Posterior cingulate gyrus (tissue), 11 donors: ENCODE measurements at regions not wholly inside any gene's neighbourhood (a gene's known extent, or its start where the extent isn't known, plus 50 kb on each side); places are given as distances from the start of the nearest gene placed in this dataset.
A peak's percentile ranks its signal among the peaks of the same experiment; 100 is the strongest.

Experiments used
- DNase-seq, 10 donors: peaks; one replicate each; pipeline versions ENCODE4 v3.0.0 to v3.0.0-alpha.2; 2020 to 2021; ENCODE audit warnings: mixed read lengths in 3 of 10
- intact Hi-C: fragments of 100-400 bp; cut with DNase I; formaldehyde crosslinking; loops from one replicate; pipeline ENCODE4 v1.15.1; 2023

DNA sequence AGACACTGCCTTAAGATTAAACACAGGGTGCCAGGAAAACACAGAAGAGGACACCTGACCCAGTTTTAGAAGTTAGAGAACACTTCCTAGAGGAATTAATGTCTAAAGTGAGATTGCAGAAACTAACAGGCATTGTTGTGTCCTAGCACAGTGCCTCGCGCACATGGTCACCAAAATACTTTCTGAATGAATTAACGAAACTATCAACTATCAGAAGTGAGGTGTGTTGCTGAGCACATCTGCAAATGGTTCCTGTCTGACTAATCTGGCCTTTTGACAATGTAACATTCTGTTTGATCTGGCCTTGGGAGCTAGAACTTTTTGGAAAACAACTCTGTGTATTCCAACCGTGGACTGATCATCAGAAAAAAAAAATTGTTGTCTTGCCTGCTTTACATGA is 556.8 kb upstream of the LCORL start:
- no peak for DNase-seq
- intact Hi-C loops = no loop called here

DNA sequence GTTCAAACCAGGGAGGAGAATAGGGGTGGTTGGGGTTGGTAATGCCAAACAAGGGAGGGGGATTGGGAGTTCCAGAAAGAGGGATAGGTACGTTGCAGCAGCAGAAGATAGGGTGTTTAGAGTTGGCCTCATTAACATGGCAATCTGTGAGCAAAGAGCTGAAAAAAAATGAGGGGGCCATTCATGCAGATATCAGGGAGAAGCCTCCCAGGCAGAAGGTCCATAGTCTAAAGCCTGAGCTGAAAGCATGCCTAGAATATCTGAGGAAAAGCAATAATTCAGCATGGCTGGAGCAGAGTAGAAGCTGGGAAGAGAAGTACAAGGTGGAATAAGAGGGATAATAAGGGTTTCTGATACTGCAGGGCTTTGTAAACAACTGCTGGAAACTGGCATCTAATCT is 550.9 kb upstream of the LCORL start:
- intact Hi-C loops = no loop called here
- DNase-seq = no peak

DNA sequence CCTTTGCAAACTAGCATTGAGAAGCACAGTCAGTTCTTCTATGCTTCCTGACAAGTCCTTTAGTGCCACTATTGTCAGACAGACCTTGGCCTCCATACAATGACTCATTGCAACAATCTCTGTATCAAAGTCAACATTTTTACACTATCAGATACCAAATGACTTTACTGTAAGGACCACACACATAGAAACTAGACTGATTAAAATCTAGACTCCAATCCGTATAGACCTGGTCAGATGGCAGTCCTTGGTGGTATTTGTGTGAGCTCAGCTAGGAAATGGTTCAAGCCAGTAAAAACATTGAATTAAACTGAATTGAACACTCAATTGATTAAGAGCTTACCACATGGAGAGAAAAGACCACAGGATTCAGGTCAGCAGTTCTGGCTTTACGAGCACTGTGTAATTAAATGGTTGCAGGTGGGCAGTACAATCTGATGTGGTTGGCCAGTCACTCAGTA is 549.8 kb upstream of the LCORL start:
- no peak for DNase-seq
- intact Hi-C loops = no loop called here

DNA sequence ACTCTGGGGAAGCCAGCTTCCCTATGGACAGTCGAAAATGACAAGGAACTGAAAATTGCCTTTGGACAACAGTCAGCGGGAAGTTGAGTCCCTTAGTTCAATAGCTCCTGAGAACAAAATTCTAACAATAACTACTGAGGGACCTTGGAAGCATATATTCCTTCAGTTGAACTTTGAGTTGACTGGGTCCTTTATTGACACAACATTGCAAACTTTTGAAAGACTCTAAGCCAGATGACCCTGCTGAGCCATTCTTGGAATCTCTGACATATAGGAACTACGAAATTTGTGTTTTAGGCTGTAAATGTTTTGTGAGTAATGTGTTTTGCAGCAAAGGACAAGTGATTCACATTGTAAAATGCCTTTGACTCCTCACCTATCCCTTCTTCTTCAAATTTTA is 548.8 kb upstream of the LCORL start:
- intact Hi-C loops = no loop called here
- DNase-seq = no peak

DNA sequence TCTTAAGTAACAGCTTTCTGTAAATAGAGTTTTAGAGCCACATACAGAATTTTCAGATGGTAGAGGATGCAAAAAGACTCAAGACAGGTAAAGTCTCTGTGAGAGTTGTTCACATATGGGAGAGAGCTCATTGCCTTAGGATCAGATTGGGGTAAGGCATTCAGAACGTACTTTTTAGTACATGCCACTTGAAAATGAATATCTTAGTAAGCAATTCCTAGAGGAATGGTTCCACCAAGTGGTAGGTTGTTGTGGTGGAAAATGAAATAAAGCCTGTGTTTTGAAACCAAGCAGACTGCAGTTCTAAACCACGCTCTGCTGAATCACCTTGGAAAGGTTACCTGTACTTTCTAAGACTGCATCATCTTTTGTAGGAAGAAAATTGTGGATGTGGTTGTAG is 547.0 kb upstream of the LCORL start:
- no peak for DNase-seq
- intact Hi-C loops = no loop called here

DNA sequence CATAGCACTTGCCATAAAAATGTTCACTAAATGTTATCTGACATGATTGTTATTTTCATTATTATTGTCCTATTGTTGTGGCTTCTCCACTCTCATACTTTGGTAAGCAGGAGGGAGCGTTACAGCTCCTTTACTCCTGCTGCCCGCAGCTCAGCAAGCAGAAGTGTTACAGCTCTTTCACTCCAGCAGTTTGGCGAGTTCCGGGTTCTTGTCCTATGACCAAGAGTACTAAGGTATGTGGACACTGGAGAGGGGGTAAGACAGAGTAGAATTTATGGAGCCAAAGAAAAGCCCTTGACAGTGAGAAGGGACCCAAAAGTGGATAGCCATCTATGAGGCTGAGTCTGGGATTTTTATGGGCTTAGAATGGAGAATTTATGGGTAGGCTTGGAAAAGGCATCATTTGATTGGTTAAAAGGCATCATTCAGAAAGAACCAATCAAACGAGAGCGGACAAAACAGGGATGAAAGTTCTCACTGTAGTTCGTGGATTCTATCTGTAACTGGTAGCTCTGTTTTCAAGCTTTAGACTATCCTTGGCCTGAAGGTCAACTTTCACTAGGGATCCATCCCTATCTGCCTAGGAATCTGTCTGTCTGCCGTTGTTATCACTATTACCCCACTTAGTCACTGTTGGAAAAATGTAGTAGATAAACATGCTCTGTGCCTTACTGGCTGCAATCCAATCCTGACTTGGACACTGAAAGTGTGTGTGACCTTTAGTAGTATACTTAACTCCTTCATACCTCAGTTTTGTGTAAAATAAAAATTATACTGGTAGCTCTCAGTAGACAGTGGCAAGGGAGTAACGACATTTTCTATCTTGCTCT is 545.6 kb upstream of the LCORL start:
- DNase-seq = no peak
- intact Hi-C loops = no loop called here

DNA sequence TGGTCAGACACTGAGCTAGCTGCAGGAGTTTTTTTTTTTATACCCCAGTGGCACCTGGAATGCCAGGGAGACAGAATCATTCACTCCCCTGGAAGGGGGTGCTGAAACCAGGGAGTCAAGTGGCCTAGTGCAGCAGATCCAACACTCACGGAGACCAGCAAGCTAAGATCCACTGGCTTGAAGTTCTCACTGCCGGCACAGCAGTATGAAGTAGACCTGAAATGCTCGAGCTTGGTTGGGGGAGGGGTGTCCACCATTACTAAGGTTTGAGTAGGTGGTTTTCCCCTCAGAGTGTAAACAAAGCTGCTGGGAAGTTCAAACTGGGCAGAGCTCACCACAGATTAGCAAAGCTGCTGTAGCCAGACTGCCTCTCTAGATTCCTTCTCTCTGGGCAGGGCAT is 537.9 kb upstream of the LCORL start:
- intact Hi-C loops = no loop called here

DNA sequence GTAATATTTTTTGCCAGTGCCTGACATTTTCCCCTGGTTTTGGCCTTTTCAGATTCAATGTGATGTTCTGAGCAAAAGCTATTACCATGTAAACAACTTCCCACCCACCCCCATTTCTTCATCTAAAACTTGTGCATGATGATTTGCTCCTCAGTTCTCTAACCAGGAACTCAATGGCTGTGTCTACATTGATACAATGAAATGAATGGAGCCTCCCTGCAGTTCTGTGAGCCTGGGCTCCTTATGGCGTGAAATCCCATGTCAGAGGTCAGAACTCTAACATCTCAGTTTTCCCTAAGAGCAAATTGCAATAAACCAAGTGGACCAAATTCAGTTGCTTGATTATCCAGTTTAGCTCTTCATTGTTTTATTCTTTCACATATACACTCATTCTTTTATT is 534.8 kb upstream of the LCORL start:
- intact Hi-C loops = no loop called here
- DNase-seq = no peak

More for the DNA sequence above, 537.9 kb upstream of the LCORL start:
- DNase-seq = no peak

DNA sequence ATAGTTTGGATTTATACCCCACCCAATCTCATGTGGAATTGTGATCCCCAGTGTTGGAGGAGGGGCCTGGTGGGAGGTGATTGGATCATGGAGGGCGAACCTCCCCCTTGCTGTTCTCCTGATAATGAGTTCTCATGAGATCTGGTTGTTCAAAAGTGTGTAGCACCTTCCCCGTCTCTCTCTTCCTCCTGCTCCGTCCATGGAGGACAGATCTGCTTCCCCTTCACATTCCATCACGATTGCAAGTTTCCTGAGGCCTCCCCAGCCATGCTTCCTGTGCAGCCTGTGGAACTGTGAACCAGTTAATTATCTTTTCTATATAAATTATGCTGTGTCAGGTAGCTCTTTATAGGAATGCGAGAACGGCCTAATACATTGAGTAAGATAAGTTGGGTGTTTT is 518.8 kb upstream of the LCORL start:
- intact Hi-C loops = no loop called here
- no peak for DNase-seq

DNA sequence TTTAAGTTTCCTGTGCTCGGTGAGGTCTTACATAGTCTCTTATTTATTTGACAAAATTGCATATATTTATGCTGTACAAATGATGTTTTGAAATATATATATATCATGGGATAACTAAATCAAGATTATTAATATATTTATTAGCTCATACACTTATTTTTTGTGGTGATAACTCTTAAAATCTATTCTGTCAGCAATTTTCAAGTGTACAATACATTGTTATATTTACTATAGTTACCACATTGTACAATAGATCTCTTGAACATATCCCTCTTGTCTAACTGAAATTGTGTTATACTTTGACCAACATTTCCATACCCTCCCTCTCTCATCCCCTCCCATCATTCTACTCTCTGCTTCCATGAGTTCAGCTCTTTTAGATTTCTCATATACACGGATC is 516.6 kb upstream of the LCORL start:
- DNase-seq = no peak
- intact Hi-C loops = no loop called here

DNA sequence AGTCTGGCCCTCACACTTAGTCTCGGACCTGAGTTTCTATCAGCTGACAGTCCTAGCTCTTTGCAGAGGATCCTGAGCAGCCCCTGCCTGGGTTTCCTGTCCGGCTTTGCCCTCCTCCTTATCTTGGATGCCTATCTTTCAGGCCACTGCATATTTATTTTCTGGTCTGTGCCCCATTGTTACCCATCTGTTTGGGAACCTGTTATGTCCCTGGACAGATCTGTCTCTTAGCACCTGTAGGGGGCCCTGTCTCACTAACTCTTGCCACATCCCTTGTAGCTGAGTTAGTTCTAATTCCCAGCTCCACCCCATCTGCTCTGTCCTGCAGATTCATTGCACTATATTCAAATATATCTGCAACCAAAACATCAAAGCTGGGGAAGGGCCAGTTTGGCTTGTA is 514.9 kb upstream of the LCORL start:
- no peak for DNase-seq
- intact Hi-C loops = no loop called here

DNA sequence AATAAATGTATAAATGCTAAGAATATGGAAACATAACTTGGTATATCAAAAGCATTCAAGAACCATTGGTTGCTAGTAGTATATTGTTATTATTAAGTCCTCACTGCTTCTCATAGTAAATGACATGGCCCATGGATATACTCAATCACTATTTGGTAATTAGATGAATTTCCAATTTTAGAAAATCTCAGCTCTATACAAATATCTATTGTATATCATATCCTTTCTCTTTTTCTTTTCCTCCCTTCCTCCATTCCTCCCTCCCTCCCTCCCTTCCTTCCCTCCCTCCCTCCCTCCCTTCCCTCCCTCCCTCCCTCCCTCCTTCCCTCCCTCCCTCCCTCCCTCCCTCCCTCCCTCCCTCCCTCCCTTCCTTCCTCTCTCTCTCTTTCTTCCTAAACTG is 514.4 kb upstream of the LCORL start:
- no peak for DNase-seq
- intact Hi-C loops = no loop called here

DNA sequence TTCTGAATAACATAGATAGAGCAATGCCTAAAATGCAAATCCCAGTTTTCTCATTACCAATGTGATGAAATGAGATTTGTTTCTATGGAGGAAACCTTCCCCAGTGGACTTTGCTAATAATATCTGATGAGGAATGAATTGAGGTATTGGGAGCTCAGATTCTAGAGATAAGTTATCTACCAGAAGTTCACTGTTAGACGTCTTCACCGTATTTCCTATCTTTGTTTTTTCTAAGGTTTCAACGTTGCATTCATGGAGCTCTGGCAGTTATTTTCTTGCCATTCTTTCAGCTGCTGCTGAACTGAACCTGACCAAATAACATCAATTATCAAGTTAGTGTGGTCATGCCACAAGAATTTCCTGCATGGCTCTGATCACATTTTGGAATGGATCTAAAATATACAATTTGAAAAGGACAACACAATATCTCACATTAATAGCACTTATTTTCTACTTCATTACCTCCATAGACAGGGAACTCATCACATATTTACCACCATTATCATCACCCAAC is 511.8 kb upstream of the LCORL start:
- no peak for DNase-seq
- intact Hi-C loops = no loop called here

DNA sequence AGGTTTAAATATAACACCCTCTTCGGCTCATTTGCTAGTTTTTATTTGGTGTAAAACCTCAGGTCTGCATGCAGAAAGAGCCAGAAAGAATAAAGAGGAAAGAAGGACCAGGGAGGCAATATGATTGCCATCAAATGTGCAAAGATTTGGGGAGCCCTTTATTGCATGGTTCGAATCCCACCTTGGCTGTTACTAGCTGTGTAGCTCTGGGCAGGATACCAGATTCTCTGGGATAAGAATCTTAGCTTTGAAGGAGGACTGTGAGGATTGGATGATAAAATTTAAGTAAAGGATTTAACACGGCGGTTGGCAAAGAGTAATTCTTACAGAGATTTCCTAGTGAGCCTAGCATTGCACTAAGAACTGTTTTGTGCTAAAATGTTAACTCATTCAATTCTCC is 510.2 kb upstream of the LCORL start:
- intact Hi-C loops = no loop called here
- DNase-seq = no peak

DNA sequence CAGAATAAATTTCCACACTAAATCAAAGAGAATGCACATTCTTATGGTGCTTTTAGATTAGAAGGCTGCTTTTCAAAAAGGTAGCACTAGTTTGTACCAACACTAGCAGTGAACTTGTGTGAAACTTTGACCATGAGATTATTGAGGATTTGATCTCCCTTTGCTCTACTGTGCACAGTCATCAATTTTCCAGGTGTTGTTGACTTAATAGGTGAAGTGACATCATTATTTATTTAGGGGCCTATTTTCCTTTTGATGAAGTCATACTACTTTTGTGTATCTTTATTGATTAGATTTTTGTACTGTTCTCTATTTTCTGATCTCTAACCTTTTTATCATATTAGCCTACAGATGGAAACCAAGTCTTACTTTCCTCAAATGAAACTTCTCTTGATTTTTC is 507.9 kb upstream of the LCORL start:
- DNase-seq = no peak
- intact Hi-C loops = no loop called here

DNA sequence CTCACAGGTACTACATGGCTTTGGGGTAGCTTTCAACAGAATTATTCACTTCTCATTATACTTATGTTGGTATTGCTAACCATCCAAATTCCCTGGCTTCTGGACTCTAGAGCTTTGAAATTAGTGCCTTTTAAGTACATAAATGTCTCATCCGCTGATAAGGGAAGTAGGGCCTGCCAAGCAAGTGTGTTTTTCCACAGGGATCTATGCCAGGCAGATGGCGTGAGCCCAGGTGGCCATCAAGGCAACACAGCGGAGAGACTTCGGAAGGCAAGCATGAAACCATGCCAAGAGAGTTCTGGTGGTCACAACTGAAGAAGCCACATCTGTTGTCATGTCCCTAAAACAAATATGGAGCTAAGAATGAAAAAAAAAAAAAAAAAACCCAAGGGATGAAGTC is 503.1 kb upstream of the LCORL start:
- DNase-seq = peak in 1 of 10 donors; percentile 50
- intact Hi-C loops = no loop called here

DNA sequence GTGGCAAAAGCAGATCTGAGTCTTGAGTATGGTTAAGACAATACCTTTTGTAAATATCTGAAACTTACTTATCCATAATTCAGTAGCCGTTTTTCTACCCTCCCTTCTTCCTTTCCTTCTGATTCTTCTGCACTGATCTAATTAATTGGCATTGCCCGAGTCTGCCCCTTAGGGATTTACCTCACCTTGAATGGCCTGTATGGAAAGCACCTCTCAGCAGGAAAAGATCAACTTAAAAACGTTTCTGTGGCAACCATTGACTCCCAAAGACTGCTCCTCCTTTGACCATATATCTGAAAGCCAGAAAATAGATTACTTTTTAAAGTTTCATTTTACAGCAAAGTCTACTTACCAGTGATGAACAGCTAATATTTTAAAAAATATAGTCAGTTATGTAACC is 496.5 kb upstream of the LCORL start:
- no peak for DNase-seq
- intact Hi-C loops = no loop called here

DNA sequence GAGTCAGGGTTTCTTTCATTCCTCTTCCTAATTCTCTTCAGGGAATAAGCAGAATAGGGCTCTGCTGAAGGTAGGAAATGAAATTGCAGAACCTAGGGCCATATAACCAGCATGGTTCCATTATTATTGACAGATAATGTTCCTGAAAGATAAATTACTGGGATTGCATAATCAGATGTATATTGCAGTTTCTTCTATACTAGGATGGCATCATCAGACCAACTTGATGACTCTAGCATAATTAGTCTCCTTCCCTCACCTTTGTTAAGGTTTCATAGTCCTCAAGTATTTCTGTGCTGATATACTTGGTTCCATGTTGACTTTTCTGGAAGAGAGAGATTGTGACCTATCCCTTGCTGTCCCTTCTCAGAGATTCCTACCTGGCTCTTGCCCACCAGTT is 492.3 kb upstream of the LCORL start:
- DNase-seq = no peak
- intact Hi-C loops = no loop called here

DNA sequence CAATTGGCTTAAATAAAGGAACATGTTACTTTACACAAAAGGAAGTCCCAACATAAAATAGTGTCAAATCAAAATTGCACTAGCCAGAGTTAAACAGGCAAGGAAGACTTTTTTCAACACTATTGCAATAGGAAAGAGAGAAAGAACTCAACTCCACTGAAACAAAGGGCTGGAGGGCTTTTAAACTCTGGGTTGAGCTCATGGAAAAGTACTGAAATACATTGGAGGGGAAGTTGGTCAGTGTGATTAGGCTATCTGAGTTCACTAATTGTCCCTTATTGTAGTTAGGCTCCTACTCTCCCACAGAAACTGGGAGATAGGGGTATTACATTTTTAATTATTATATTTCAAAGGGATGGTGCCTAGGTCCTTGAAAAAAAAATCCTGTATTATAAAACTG is 491.2 kb upstream of the LCORL start:
- intact Hi-C loops = no loop called here
- DNase-seq = no peak

DNA sequence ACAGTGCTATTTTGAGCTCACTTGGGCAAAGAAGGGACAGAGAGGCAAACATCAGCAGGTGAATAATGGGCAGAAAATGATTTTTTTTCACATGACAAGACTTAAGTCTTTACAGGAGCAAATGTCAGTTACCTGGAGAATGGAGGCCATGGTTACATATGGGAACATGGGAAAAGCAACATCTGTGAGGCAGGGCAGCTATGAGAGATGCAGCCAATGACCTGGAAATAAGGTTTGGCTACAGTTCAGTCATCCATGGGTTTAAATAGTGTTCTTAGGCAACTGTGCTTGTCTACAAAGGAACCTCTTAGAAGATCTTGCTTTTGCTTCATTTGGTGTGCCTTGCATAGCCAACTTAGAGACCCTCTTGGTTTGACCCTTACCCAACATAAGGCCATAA is 490.2 kb upstream of the LCORL start:
- no peak for DNase-seq

DNA sequence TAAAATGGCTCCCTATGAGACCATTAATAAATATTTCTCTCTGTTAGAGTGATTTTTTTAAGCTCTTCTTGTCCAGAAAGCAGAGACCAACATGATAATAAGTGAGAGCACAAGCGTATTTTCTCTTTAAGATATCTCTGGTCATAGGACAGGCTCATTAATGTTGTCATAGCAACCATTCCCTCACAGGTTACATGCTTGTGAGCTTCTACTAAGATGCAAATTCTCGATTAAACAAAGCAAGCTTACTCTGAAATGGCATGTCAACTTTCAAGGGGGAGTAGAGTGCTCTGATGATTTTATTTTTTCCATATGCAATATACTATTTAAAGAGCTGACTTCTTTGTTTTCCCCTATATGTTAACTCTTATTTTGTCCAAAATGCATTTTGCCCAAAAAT is 487.2 kb upstream of the LCORL start:
- no peak for DNase-seq
- intact Hi-C loops = no loop called here

More for the DNA sequence above, 490.2 kb upstream of the LCORL start:
- intact Hi-C loops = no loop called here

DNA sequence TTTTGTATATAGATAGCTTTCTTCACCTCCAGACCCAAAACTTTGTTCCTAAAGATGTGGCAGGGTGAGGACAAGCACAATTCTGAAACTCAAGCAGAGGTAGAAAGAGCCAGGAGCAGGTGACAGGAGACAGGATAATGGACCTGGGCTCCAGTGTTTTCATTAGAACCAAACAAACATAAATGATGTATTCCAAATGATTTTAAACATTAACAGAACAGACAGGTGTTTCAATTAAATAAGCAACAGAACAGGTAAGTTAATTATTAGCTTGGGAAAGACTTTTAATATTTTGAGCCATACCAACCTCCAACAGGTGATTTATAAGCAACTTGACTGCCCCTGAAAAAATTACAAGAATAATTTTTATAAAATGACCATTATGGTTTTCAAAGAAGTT is 459.4 kb upstream of the LCORL start:
- intact Hi-C loops = no loop called here
- DNase-seq = no peak

DNA sequence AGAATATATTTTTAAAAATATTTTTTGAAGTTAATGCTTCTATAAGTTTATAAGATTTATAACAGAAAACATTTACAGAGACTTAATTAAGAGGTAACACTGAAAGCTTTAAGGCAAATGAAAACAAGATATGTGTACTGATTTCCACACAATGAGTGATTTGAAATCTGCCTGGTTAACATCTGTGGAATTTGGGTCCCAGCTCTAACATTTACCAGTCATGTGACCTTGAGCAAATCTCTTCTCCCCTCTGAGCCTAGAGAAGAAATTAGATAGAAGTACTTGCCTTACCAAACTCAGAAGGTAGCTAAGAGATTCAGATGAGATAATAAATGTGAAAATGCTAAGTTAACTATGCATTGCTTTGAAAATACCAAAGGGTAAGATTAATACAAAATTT is 458.8 kb upstream of the LCORL start:
- no peak for DNase-seq
- intact Hi-C loops = no loop called here
